ENCODE measurements at regions not wholly inside any gene's neighbourhood (a gene's known extent, or its start where the extent isn't known, plus 50 kb on each side); places are given as distances from the start of the nearest gene placed in this dataset.

- WGBS, 2 experiments (ENCODE audit: extremely low coverage in 1 of 2, insufficient coverage in 1 of 2, insufficient read length in 1 of 2, insufficient replicate concordance in 2 of 2, low coverage in 1 of 2, low lambda C conversion rate in 2 of 2, missing lambda C conversion rate in 1 of 2): 96% methylated on average over 2 of the region's 5 CpGs; no CpG with 5 or more reads in 1 of the 2 experiments
- no peaks in the 10 kb centered on the region for H3K79me2 ChIP-seq (ENCODE audit: control insufficient read depth in 1 of 2, insufficient read depth in 2 of 2, low read length in 2 of 2)
- CTCF ChIA-PET (ENCODE audit: partially characterized antibody): interaction anchor here (3.0 kb wide), 1 partner anchor 280 kb away, joined by 9 read pairs; no protein-coding TSS in a partner anchor
Observed at GRCh38 chr9:89878003-89878411, 273.2 kb downstream of the GADD45G start.

More at GRCh38 chr9:89878003-89878411, 273.2 kb downstream of the GADD45G start:
- H4K91ac ChIP-seq (replicated peaks; ENCODE audit: insufficient read length, low read length): no peak overlapping the region
- H2BK20ac ChIP-seq (ENCODE audit: low read length): no peak overlapping the region
- no peaks in the 10 kb centered on the region for H3K9me3 ChIP-seq (ENCODE audit: insufficient read depth in 2 of 2, low read depth in 1 of 2, low read length in 1 of 2)
- H2BK5ac ChIP-seq (ENCODE audit: low read depth, low read length): no peak overlapping the region
- no peak overlapping the region for H2BK120ac ChIP-seq (replicated peaks; ENCODE audit: low read depth, low read length)
- no peak overlapping the region for H3K4me3 ChIP-seq (ENCODE audit: extremely low read depth in 1 of 4, insufficient read depth in 2 of 4, low read depth in 3 of 4, low read length in 4 of 4)
- H4K5ac ChIP-seq (ENCODE audit: insufficient read length, low read depth, low read length): no peak overlapping the region
- no peak overlapping the region for H3K4ac ChIP-seq (replicated peaks; ENCODE audit: insufficient read length, low read depth, low read length)
- H2BK15ac ChIP-seq (ENCODE audit: low read length): no peak overlapping the region
- no peak overlapping the region for H3K14ac ChIP-seq (ENCODE audit: insufficient read length)
- no peak overlapping the region for H2AFZ ChIP-seq (ENCODE audit: low read length)
- no peak overlapping the region for H3K9ac ChIP-seq (replicated peaks in 1 of 4; ENCODE audit: extremely low read depth in 1 of 4, low read depth in 3 of 4, low read length in 3 of 4)
- H3K23me2 ChIP-seq (ENCODE audit: low read depth, low read length): peaks cover 21% of the 10 kb centered on the region; the same call in 1 of the 2 replicates
- FAIRE-seq (no peak), DNase-seq (ENCODE audit: low read depth in 1 of 2, low spot score in 2 of 2) (peak in 1 of 2 experiments; percentile 31)
- H3K18ac ChIP-seq (ENCODE audit: extremely low read depth, low read length): no peak overlapping the region
- H2AK5ac ChIP-seq (ENCODE audit: low read depth, low read length): no peak overlapping the region
- H3K56ac ChIP-seq (replicated peaks; ENCODE audit: insufficient read length, low read depth, low read length): no peak overlapping the region
- no peak overlapping the region for H3K4me2 ChIP-seq (ENCODE audit: insufficient read depth in 1 of 2, low read depth in 2 of 2, low read length in 2 of 2)
- POLR2A ChIA-PET (ENCODE audit: partially characterized antibody): interaction anchor here (1.0 kb wide), 1 partner anchor 11 kb away, joined by 3 read pairs; no protein-coding TSS in a partner anchor
- no peak overlapping the region for H2BK12ac ChIP-seq (ENCODE audit: low read depth, low read length)
- no peaks in the 10 kb centered on the region; a peak in 1 of 8 replicates for H3K36me3 ChIP-seq (ENCODE audit: control insufficient read depth in 2 of 4, insufficient read depth in 4 of 4, low read length in 3 of 4)
- TF ChIP-seq GTF2F1 (IDR thresholded peaks at IDR 0.05; ENCODE audit: borderline replicate concordance, low read depth, low read length) (no peak), USF2 (IDR thresholded peaks at IDR 0.05; ENCODE audit: low read length) (no peak), ATF2 (IDR thresholded peaks at IDR 0.05; ENCODE audit: low read length) (no peak), HDAC2 (IDR thresholded peaks at IDR 0.05; ENCODE audit: borderline replicate concordance in 1 of 2, low read depth in 2 of 2, low read length in 2 of 2) (no peak), JUN (IDR thresholded peaks at IDR 0.05; ENCODE audit: low read depth, low read length) (no peak), TAF7 (optimal IDR thresholded peaks at IDR 0.05; ENCODE audit: borderline replicate concordance, low read depth, low read length) (no peak)
- H3K4me1 ChIP-seq (replicated peaks in 1 of 4; ENCODE audit: control insufficient read depth in 3 of 4, insufficient read depth in 4 of 4, low read length in 3 of 4): no peaks in the 10 kb centered on the region; a peak in 1 of 7 replicates
- H3K27me3 ChIP-seq (replicated peaks in 1 of 4; ENCODE audit: control insufficient read depth in 3 of 4, extremely low read depth in 1 of 4, insufficient read depth in 3 of 4, low read length in 3 of 4): no peaks in the 10 kb centered on the region
- H3K27ac ChIP-seq (ENCODE audit: low read depth, low read length): no peak overlapping the region
- no peak overlapping the region for H4K8ac ChIP-seq (ENCODE audit: extremely low read depth, insufficient read depth, low read length)
- H4K20me1 ChIP-seq (replicated peaks in 1 of 2; ENCODE audit: control insufficient read depth in 1 of 2, insufficient read depth in 2 of 2, low read length in 2 of 2): peaks cover 0 to 21% of the 10 kb centered on the region in 2 experiments
- H3K23ac ChIP-seq (ENCODE audit: insufficient read length): no peak overlapping the region
- H3K79me1 ChIP-seq (ENCODE audit: low read depth, low read length): peaks cover 3% of the 10 kb centered on the region; the same call in 1 of the 2 replicates

Data from H1 (cell line).